ENCODE measurements at regions not wholly inside any gene's neighbourhood (a gene's known extent, or its start where the extent isn't known, plus 50 kb on each side); places are given as distances from the start of the nearest gene placed in this dataset.

GRCh38 chr4:151908201-151908600 lies 147.4 kb upstream of the GATB start:
- no peak for FAIRE-seq
- DNase-seq (ENCODE audit: low spot score) = no peak

- FAIRE-seq = no peak
- DNase-seq (ENCODE audit: low spot score) = no peak
Measured at GRCh38 chr4:151906438-151906837, 145.6 kb upstream of the GATB start.

- DNase-seq (ENCODE audit: low spot score) (no peak), FAIRE-seq (no peak)
Measured at GRCh38 chr4:151905197-151905596, 144.4 kb upstream of the GATB start.

- DNase-seq (ENCODE audit: low spot score) = no peak
- no peak for FAIRE-seq
Measured at GRCh38 chr4:151901631-151902030, 140.8 kb upstream of the GATB start.

GRCh38 chr4:151896880-151897279 lies 136.1 kb upstream of the GATB start:
- FAIRE-seq (no peak), DNase-seq (ENCODE audit: low spot score) (no peak)

GRCh38 chr4:151895671-151896070 lies 134.9 kb upstream of the GATB start:
- FAIRE-seq (no peak), DNase-seq (ENCODE audit: low spot score) (no peak)

- no peak for DNase-seq (ENCODE audit: low spot score)
- no peak for FAIRE-seq
Measured at GRCh38 chr4:151894246-151894645, 133.4 kb upstream of the GATB start.

GRCh38 chr4:151888367-151888866 lies 127.6 kb upstream of the GATB start:
- DNase-seq (ENCODE audit: low spot score) = no peak
- no peak for FAIRE-seq

- FAIRE-seq = no peak
- DNase-seq (ENCODE audit: low spot score) = no peak
Measured at GRCh38 chr4:151887816-151888180, 127.0 kb upstream of the GATB start.

GRCh38 chr4:151887031-151887815 lies 126.4 kb upstream of the GATB start:
- no peak for FAIRE-seq
- peak; percentile 44 for DNase-seq (ENCODE audit: low spot score)

- no peak for FAIRE-seq
- no peak for DNase-seq (ENCODE audit: low spot score)
Measured at GRCh38 chr4:151885123-151885522, 124.3 kb upstream of the GATB start.

GRCh38 chr4:151883747-151884146 lies 122.9 kb upstream of the GATB start:
- DNase-seq (ENCODE audit: low spot score) = no peak
- no peak for FAIRE-seq

- DNase-seq (ENCODE audit: low spot score) (no peak), FAIRE-seq (no peak)
Measured at GRCh38 chr4:151882072-151882803, 121.4 kb upstream of the GATB start.

GRCh38 chr4:151879705-151880445 lies 119.1 kb upstream of the GATB start:
- no peak for FAIRE-seq
- no peak for DNase-seq (ENCODE audit: low spot score)

- no peak for FAIRE-seq
- no peak for DNase-seq (ENCODE audit: low spot score)
Measured at GRCh38 chr4:151876381-151876988, 115.7 kb upstream of the GATB start.

GRCh38 chr4:151874328-151874727 lies 113.5 kb upstream of the GATB start:
- no peak for DNase-seq (ENCODE audit: low spot score)

GRCh38 chr4:151866592-151866918 lies 105.7 kb upstream of the GATB start:
- DNase-seq (ENCODE audit: low spot score) = no peak
- FAIRE-seq = no peak

More at GRCh38 chr4:151874328-151874727, 113.5 kb upstream of the GATB start:
- no peak for FAIRE-seq

- FAIRE-seq = no peak
- DNase-seq (ENCODE audit: low spot score) = no peak
Measured at GRCh38 chr4:151865744-151866591, 105.2 kb upstream of the GATB start.

- DNase-seq (ENCODE audit: low spot score) = no peak
- no peak for FAIRE-seq
Measured at GRCh38 chr4:151865312-151865711, 104.5 kb upstream of the GATB start.

- DNase-seq (ENCODE audit: low spot score) (no peak), FAIRE-seq (no peak)
Measured at GRCh38 chr4:151864068-151864467, 103.3 kb upstream of the GATB start.

GRCh38 chr4:151862766-151863165 lies 102.0 kb upstream of the GATB start:
- peak; percentile 57 for DNase-seq (ENCODE audit: low spot score)
- no peak for FAIRE-seq

Measured in RCC 7860 (cell line).